ENCODE measurements at regions not wholly inside any gene's neighbourhood (a gene's known extent, or its start where the extent isn't known, plus 50 kb on each side); places are given as distances from the start of the nearest gene placed in this dataset.

- no peak for DNase-seq
These were observed 392.8 kb upstream of the RORA start for GRCh38 chr15:61621865-61622264.

- peak; percentile 57 for DNase-seq
These were observed 392.0 kb upstream of the RORA start for GRCh38 chr15:61621146-61621545.

DNA sequence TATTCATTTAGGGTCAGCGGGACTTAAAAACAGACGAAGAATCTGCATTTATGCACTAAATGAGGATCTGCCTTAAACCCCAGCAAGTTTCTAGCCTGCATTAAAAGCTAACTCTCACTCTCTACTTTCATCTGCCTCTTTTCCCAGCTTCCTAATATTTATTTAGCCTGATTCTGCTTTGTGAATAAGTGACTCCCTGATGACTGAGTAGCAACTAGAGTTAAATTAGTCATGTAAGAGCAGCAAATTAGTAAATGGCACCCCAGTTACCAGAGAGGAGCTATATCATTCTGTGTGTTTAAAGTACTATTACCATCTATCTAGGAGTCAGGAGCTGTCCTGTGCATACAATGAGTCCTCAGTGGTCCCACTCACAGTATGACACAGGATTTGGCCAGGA, 391.0 kb upstream of the RORA start:
- DNase-seq: no peak

DNA sequence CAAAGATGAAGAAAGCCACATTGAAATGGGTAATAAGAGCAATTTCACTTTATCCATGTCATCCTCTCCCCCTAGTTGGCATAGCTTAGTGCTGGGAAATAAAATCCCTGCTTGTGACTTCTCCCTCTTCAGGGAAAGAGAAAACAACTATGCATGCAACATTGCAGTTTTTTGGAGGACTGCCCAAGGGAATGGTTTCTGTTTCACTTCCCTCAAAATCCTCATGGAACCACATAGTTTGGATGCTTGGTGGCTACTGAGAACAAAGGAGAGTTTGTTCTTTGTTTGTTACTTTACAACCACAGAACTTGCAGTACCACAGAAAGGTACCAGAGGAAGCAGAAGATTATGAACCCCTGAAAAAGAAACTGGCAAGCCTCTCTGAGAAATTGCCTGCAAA, 384.6 kb upstream of the RORA start:
- DNase-seq: no peak

DNA sequence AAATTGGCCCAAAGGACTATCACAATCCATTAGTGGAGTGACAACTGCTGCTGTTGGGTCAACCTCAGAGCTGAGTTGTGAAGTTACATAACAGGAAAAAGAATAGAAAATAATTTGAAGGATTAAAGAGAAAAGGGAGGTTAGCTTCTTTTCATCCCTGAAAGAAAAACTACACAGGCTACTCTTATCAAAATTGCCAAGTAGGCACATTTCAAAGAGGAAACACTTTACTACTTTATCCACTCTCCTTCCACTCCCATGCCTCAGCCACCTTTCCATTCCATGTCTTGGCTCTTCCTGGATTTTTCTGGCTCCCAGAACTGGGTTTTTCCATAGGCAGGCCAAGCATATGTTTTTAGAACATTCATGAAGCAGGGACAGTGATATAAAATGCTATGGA, 384.0 kb upstream of the RORA start:
- DNase-seq: no peak

- DNase-seq: no peak
These were observed 383.0 kb upstream of the RORA start for GRCh38 chr15:61612111-61612510.

DNA sequence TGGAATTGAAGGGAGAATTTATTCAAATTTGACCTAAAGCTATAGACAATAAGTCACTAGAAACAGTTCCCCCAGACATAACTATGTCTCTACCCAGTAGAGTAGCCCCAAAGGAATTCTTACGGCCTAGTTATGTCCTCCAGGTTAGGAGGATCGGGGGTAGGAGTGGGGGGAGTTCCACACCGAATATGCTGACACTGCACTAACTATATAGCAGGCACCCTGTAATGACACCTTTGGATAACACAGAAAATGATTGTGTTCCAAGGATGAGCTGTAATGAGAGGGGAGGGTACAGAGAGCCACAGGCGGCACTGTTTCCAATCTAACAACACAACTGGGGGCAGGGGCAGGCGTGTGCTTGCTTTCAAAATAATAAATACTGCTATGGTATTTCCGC, 376.2 kb upstream of the RORA start:
- DNase-seq: no peak

- no peak for DNase-seq
These were observed 369.6 kb upstream of the RORA start for GRCh38 chr15:61598655-61599054.

DNA sequence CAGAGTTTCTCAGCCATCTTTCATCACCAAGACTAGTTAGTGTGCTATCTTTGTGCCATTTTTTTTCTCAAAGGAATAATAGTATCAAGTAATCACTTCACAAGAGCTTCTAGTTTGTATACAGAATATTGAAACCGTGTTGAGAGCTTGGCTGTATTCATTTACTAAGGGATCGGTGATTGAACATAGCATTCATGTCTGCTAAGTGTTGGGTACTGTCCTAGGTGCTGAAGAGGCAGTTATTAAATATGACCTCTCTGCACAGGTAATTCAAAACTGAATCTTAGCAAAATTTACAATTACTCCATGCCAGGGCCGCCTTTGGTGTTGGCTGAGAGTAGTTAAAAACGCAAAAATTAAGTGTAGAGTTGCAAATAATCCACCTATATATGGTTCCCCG, 355.3 kb upstream of the RORA start:
- DNase-seq: peak; percentile 36

GRCh38 chr15:61582092-61582491, 353.0 kb upstream of the RORA start:
- no peak for DNase-seq

DNA sequence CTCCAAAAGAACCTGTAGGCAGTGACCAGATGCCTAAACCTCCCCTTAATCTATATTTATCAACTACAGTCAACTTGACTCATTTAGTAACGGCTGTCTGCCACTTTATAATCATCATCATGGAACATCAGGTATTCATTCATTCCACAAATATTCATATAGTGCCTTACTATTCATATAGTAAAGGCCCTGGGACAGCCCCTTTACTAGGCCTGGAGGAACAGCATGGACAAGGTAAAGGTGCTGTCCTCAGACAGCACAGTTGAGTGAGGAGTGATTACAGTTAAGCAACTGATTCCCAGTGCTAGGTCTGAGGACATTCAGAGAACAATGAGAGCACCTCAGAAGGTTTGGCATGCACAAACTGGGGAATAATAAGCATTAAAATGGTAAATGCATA, 346.5 kb upstream of the RORA start:
- no peak for DNase-seq

DNA sequence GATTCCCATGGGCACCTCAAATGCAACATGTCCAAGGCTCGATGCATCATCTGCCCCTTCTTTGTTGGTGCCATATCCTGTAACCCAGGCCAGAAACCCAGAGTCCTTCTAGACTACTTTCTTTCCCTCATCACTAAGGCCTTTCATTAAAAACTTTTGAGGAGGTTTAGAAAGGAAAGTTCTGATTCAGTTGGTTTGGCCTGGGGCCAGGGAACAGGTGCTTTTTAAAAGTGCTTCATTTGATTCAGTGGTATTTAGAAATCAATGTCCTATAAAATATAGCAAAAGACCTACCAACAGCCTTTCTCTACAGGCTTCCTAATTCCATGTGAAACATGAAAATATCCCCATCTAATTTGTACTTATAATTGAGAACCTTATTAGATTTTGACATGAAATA, 341.9 kb upstream of the RORA start:
- no peak for DNase-seq

DNA sequence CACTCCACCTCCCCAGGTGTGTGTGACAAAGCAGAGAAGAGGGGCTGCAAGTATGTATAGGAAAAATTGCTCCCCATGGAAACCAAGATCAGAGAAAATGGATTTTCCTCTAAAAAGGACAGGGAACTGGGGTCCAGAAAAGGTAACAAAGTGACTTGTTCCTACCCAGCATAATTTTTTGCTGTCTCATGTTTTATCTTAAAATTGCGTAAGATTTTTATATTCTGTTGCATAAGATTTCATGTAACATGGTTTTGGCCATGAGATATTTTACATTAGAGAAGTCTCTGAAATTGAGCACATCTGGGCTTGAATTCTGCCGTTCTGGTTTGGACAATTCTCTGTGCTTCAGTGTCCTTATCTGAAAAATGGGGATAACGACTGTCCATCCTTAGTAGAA, 335.7 kb upstream of the RORA start:
- DNase-seq: no peak

- DNase-seq: no peak
These were observed 329.4 kb upstream of the RORA start for GRCh38 chr15:61558172-61559136.

GRCh38 chr15:61556037-61556648, 327.0 kb upstream of the RORA start:
- no peak for DNase-seq

- DNase-seq: no peak
These were observed 320.6 kb upstream of the RORA start for GRCh38 chr15:61549727-61550126.

DNA sequence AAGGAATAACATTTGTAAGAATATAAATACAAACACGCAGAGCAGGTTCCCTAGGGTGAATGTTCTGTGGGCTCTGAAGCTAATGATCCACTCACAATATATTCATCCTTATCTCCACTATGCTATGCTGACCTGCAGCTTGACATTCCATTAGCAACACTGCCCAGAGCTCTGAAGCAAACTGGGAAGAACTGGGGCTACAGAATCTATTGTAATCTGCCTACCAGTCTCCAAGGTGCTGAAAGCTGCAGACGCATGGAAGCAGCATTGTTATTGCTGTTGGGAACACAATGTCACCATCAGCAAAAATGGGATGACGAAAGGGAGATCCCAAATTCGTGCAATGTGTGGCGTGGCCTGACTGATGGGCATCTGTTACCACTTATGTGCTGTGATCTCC, 316.7 kb upstream of the RORA start:
- no peak for DNase-seq

DNA sequence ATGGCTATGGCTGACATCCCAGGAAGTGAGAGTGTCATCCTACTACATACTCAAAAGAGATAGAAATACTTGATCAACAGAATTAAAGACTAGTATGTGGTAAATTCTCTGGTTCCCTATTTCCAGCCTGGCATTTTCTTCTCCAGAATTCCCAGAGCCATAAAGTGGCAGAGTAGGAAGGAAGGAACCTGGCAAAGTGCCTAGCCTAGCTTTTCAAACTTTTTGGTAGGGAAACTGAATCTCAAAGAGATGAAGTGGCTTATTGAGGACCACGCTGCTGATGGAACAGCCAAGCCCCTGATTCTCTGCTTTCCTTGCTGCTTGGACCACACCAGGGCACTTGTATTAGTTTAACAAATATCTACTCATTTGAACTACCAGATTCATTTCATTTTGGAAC, 312.4 kb upstream of the RORA start:
- no peak for DNase-seq

- no peak for DNase-seq
These were observed 308.2 kb upstream of the RORA start for GRCh38 chr15:61537337-61537736.

DNA sequence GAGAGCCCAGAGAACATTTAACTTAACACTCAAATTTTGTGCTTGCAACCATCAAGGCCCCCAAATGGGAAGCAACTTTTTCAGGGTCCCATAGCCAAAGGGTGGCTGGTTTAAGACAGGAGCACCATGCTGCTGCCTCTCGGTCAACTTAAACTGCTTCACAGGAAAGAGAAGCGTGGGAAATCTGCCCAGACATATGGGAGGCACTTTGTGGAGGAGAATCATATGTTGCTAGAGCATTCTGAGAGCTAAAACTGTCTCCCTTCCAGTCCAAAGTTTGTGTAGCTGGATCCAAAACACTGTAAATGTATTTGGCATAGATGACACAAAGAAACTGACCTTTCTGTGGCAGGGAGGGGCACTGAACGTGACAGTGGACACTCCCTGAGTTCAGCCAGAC, 305.9 kb upstream of the RORA start:
- no peak for DNase-seq

DNA sequence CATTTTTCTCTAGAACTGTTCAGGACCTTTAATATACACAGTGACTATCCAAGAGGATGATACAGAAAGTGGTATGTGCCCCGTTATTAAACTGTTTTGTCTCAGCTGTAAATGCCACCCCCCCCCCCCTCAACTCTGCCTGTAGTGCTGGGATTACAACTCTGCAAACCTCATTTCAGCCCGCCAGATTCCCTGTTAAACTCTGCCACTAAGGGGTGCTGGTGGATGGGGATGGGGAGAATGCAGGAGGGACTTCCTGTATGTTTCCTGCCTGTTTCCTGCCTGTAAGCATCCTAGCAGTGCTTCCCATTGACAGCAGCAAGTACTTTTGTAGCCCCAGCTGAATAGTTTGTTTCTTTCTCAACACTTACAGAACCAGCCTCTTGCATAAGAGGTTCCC, 301.7 kb upstream of the RORA start:
- no peak for DNase-seq

- DNase-seq: no peak
These were observed 299.4 kb upstream of the RORA start for GRCh38 chr15:61528581-61528910.

- no peak for DNase-seq
These were observed 298.9 kb upstream of the RORA start for GRCh38 chr15:61527836-61528580.

GRCh38 chr15:61524545-61524944, 295.4 kb upstream of the RORA start:
- no peak for DNase-seq
